ENCODE measurements at regions not wholly inside any gene's neighbourhood (a gene's known extent, or its start where the extent isn't known, plus 50 kb on each side); places are given as distances from the start of the nearest gene placed in this dataset.

- DNase-seq, result no peak
Observed at GRCh38 chr5:121752149-121752548, 99.5 kb upstream of the FTMT start.

- no peak for DNase-seq
Observed at GRCh38 chr5:121755266-121755665, 96.4 kb upstream of the FTMT start.

- no peak for DNase-seq
Observed at GRCh38 chr5:121757753-121758152, 93.9 kb upstream of the FTMT start.

GRCh38 chr5:121758615-121759014, 93.1 kb upstream of the FTMT start:
- DNase-seq, result no peak

GRCh38 chr5:121762426-121762825, 89.3 kb upstream of the FTMT start:
- no peak for DNase-seq

GRCh38 chr5:121763665-121764064, 88.0 kb upstream of the FTMT start:
- no peak for DNase-seq

- no peak for DNase-seq
Observed at GRCh38 chr5:121780406-121780805, 71.3 kb upstream of the FTMT start.

- no peak for DNase-seq
Observed at GRCh38 chr5:121783700-121784099, 68.0 kb upstream of the FTMT start.

GRCh38 chr5:121793791-121794190, 57.9 kb upstream of the FTMT start:
- DNase-seq, result no peak

GRCh38 chr5:121795511-121795910, 56.2 kb upstream of the FTMT start:
- DNase-seq, result no peak

GRCh38 chr5:121797681-121798518, 53.8 kb upstream of the FTMT start:
- DNase-seq, result no peak
